ENCODE measurements at regions not wholly inside any gene's neighbourhood (a gene's known extent, or its start where the extent isn't known, plus 50 kb on each side); places are given as distances from the start of the nearest gene placed in this dataset.

DNA sequence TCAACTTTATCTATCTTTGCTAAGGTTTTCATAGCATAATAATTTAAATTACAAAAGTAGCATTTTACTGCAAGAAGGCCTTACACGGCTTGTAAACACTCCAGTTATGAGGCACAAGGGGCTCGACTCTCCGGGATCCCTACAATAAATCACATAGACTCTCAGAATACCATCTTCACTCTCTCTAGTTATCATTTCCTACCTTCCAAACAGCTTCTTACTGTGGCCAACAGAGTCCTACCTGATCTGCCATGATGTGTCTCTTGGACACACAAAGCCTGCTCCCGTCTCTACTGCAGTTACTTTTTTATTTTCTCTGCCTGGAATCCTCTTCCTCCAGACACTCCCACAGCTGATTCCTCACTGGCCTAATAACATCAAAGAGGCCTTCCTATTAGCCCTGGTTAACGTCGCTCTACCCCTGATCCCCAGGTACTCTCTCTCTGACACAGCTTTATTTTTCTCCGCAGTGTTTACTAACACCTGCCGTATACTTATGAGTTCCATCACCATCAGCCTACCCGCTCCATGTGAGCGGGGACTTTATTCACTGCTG, 559.6 kb upstream of the DIPK2B start:
- no peak for ATAC-seq
- H3K36me3 ChIP-seq = no peaks in the 10 kb centered on the region
- H3K27ac ChIP-seq = no peak overlapping the region
- no peaks in the 10 kb centered on the region for H3K9me3 ChIP-seq
- no peak for DNase-seq
- intact Hi-C loops (cut with DNase I) = no loop called here
- peaks cover 47% of the 10 kb centered on the region for H3K4me1 ChIP-seq
- no peaks in the 10 kb centered on the region for H3K27me3 ChIP-seq
- TF ChIP-seq, protein P1, sequence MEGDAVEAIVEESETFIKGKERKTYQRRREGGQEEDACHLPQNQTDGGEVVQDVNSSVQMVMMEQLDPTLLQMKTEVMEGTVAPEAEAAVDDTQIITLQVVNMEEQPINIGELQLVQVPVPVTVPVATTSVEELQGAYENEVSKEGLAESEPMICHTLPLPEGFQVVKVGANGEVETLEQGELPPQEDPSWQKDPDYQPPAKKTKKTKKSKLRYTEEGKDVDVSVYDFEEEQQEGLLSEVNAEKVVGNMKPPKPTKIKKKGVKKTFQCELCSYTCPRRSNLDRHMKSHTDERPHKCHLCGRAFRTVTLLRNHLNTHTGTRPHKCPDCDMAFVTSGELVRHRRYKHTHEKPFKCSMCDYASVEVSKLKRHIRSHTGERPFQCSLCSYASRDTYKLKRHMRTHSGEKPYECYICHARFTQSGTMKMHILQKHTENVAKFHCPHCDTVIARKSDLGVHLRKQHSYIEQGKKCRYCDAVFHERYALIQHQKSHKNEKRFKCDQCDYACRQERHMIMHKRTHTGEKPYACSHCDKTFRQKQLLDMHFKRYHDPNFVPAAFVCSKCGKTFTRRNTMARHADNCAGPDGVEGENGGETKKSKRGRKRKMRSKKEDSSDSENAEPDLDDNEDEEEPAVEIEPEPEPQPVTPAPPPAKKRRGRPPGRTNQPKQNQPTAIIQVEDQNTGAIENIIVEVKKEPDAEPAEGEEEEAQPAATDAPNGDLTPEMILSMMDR (IDR thresholded peaks at IDR 0.05) = no peak
- H3K4me3 ChIP-seq = no peak overlapping the region

DNA sequence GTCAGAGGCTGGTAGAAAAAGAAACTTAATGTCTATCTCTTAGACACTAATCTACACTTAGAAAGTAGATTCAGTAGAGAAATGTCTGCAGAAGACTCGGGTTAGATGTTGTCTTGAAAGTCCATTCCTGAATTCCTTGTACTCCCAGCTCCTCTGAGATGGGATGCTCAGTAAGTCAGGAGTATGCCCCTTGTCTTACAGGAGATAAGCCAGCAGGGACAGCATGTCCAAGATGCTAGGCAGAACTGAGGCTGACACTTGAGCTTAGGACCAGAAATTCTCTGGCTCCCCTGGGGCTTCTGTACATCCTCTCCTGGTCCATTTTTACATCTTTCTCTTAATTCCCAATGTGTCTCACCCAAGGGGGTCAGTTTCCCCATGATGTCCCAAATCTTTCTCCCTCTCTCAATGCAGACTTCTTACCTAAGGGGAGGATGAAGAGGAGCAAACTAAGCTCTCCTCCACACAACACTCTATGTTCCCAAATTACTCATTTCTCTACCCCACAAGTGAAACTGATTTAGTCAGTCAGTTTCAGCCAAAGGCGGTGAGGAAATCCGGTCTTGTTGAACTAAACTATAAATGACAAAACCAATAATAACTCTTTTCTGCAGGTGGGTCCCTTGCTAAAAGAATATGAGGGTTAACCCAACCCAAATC, 558.2 kb upstream of the DIPK2B start:
- Histone ChIP-seq H3K27me3 (no peaks in the 10 kb centered on the region), H3K27ac (peak overlapping the region; percentile 60), H3K36me3 (no peaks in the 10 kb centered on the region), H3K4me3 (no peak overlapping the region), H3K9me3 (no peaks in the 10 kb centered on the region), H3K4me1 (peaks cover 39% of the 10 kb centered on the region)
- TF ChIP-seq, protein P1 (IDR thresholded peaks at IDR 0.05) = no peak
- intact Hi-C loops (cut with DNase I) = no loop called here
- ATAC-seq = no peak
- no peak for DNase-seq

DNA sequence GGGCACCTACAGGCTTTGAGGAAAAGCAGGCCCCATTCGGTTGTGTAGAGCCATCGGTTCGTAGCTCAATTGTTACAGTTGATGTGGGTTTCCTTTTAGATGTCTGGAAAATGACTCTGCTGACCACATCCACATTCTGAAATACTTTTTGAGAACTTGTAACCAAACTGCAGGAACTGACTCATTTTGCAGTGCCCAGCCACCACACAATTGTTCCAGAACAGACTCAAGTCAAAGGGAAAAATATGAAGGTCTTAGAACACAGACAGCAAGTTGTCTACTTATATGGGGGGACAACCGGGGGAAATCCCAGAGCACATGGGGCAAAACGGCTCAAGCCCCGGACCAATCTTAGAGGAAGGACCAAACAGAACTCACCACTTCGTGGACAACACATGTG, 557.6 kb upstream of the DIPK2B start:
- H3K4me3 ChIP-seq = no peak overlapping the region
- H3K4me1 ChIP-seq = peaks cover 38% of the 10 kb centered on the region
- intact Hi-C loops (cut with DNase I) = no loop called here
- DNase-seq = no peak
- no peaks in the 10 kb centered on the region for H3K36me3 ChIP-seq
- no peaks in the 10 kb centered on the region for H3K9me3 ChIP-seq
- no peaks in the 10 kb centered on the region for H3K27me3 ChIP-seq
- TF ChIP-seq, protein P1 (IDR thresholded peaks at IDR 0.05) = no peak
- H3K27ac ChIP-seq = peak overlapping the region; percentile 60
- ATAC-seq = peak; percentile 62

DNA sequence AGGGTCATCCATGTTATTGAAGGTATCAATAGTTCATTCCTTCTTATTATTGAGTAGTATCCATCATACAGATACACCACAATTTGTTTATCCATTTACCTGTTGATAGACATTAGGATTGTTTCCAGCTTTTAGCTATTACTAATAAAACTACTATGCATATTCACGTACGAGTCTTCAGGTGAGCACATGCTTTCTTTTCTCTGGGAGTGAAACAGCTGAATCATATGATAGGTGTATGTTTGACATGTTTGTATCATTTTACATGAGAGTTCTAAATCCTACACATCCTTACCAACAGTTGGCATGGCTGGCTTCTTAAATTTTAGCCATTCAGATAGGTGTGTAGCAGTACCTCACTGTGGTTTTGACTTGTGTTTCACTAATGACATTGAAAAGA, 556.6 kb upstream of the DIPK2B start:
- H3K4me1 ChIP-seq = peaks cover 33% of the 10 kb centered on the region
- no peaks in the 10 kb centered on the region for H3K36me3 ChIP-seq
- DNase-seq = no peak
- TF ChIP-seq, protein P1 (IDR thresholded peaks at IDR 0.05) = no peak
- H3K27me3 ChIP-seq = no peaks in the 10 kb centered on the region
- H3K4me3 ChIP-seq = no peak overlapping the region
- ATAC-seq = no peak
- no peaks in the 10 kb centered on the region for H3K9me3 ChIP-seq
- H3K27ac ChIP-seq = no peak overlapping the region
- intact Hi-C loops (cut with DNase I) = no loop called here

DNA sequence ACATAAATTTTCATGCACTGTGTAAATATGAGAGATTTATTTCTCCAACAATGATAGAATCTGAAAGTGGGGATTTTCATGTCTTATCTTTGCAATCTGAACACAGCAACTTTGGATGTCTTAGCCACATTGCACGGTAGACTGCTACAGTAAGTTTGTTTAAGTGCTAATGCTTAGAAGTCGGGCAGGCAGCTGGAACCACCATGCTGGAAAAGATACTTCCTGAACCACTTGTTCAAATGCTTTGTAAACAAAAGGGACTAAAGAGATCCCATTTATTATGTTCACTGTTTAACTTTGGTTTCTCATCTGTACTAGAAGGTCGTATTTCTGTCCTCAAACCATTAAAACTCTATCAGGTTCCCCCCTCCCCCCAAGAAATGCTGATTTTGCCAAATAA, 555.9 kb upstream of the DIPK2B start:
- Histone ChIP-seq H3K4me1 (peaks cover 36% of the 10 kb centered on the region), H3K4me3 (no peak overlapping the region), H3K27ac (no peak overlapping the region), H3K36me3 (no peaks in the 10 kb centered on the region), H3K9me3 (no peaks in the 10 kb centered on the region), H3K27me3 (no peaks in the 10 kb centered on the region)
- intact Hi-C loops (cut with DNase I) = no loop called here
- TF ChIP-seq, protein P1 (IDR thresholded peaks at IDR 0.05) = no peak
- ATAC-seq = no peak
- DNase-seq = no peak

All from upper lobe of right lung (tissue), 1 donor.